ENCODE measurements at regions not wholly inside any gene's neighbourhood (a gene's known extent, or its start where the extent isn't known, plus 50 kb on each side); places are given as distances from the start of the nearest gene placed in this dataset.

GRCh38 chr5:42894057-42894456, 82.4 kb upstream of the SELENOP start:
- TF ChIP-seq EP300 (IDR thresholded peaks at IDR 0.05): no peak
- TF ChIP-seq POLR2A (IDR thresholded peaks at IDR 0.05): no peak
- no peak for TF ChIP-seq POLR2AphosphoS5 (IDR thresholded peaks at IDR 0.05)
- TF ChIP-seq, protein P1, sequence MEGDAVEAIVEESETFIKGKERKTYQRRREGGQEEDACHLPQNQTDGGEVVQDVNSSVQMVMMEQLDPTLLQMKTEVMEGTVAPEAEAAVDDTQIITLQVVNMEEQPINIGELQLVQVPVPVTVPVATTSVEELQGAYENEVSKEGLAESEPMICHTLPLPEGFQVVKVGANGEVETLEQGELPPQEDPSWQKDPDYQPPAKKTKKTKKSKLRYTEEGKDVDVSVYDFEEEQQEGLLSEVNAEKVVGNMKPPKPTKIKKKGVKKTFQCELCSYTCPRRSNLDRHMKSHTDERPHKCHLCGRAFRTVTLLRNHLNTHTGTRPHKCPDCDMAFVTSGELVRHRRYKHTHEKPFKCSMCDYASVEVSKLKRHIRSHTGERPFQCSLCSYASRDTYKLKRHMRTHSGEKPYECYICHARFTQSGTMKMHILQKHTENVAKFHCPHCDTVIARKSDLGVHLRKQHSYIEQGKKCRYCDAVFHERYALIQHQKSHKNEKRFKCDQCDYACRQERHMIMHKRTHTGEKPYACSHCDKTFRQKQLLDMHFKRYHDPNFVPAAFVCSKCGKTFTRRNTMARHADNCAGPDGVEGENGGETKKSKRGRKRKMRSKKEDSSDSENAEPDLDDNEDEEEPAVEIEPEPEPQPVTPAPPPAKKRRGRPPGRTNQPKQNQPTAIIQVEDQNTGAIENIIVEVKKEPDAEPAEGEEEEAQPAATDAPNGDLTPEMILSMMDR (IDR thresholded peaks at IDR 0.05): no peak
- Histone ChIP-seq H3K4me1 (no peaks in the 10 kb centered on the region), H3K4me3 (no peak overlapping the region), H3K27ac (no peak overlapping the region), H3K27me3 (no peaks in the 10 kb centered on the region), H3K36me3 (no peaks in the 10 kb centered on the region), H3K9me3 (no peaks in the 10 kb centered on the region)
- intact Hi-C loops (cut with DNase I): no loop called here
- DNase-seq: no peak
- 71 to 83% methylated on average over 20 of the region's 20 CpGs for WGBS, 2 donors

DNA sequence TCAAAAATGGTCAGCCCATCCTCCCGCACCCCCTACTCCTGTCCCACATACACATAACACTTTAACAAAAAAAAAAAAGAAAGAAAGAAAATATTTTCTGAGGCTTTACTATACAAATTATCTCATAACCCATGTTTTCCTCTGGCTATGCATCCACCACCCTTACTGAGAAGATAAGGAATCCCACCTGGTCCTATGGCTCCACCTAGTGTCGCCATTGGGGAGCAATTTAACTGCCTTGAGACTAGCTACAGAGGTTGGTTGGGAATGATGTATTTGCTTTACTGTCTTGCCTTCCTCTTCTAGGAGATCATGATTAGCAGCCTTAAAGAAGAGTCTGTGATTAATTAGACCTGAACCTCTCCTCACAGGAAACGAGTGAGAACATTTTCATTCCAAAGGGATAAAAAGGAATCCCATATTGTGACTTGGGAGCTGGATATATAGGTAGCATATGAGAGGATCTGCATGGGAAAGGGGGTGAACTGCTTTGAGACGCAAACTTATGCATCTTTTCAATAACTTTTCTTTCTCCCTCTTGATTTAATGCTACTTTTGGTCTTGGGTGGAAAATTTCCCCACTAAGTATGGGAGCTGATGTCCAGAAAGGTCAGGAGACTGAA, 77.7 kb upstream of the SELENOP start:
- Histone ChIP-seq H3K27me3 (no peaks in the 10 kb centered on the region), H3K27ac (no peak overlapping the region), H3K4me1 (no peaks in the 10 kb centered on the region), H3K36me3 (no peaks in the 10 kb centered on the region), H3K4me3 (no peak overlapping the region), H3K9me3 (no peaks in the 10 kb centered on the region)
- 25 to 31% methylated on average over 4 of the region's 4 CpGs for WGBS, 2 donors
- intact Hi-C loops (cut with DNase I): loop anchor here (5.0 to 10.0 kb wide), 3 partner anchors 85 to 1035 kb away; no protein-coding TSS in a partner anchor
- TF ChIP-seq POLR2AphosphoS5 (IDR thresholded peaks at IDR 0.05): no peak
- TF ChIP-seq, protein P1 (IDR thresholded peaks at IDR 0.05): peak; percentile 34 to 80 (median 70)
- DNase-seq: peak; percentile 83

GRCh38 chr5:42888771-42889170, 77.1 kb upstream of the SELENOP start:
- Histone ChIP-seq H3K27ac (no peak overlapping the region), H3K4me3 (no peak overlapping the region), H3K9me3 (no peaks in the 10 kb centered on the region), H3K27me3 (no peaks in the 10 kb centered on the region), H3K4me1 (no peaks in the 10 kb centered on the region), H3K36me3 (no peaks in the 10 kb centered on the region)
- TF ChIP-seq, protein P1 (IDR thresholded peaks at IDR 0.05): no peak
- TF ChIP-seq EP300 (IDR thresholded peaks at IDR 0.05) (no peak), POLR2AphosphoS5 (IDR thresholded peaks at IDR 0.05) (no peak), POLR2A (IDR thresholded peaks at IDR 0.05) (no peak)
- intact Hi-C loops (cut with DNase I): loop anchor here (5.0 to 10.0 kb wide), 3 partner anchors 84 to 1034 kb away; no protein-coding TSS in a partner anchor
- no peak for DNase-seq
- WGBS, 2 donors: 64 to 81% methylated on average over 7 of the region's 7 CpGs

- Histone ChIP-seq H3K9me3 (no peaks in the 10 kb centered on the region), H3K4me1 (no peaks in the 10 kb centered on the region), H3K27ac (no peak overlapping the region), H3K4me3 (no peak overlapping the region), H3K27me3 (no peaks in the 10 kb centered on the region), H3K36me3 (no peaks in the 10 kb centered on the region)
- no peak for TF ChIP-seq EP300 (IDR thresholded peaks at IDR 0.05)
- TF ChIP-seq, protein P1 (IDR thresholded peaks at IDR 0.05): no peak
- no peak for TF ChIP-seq POLR2A (IDR thresholded peaks at IDR 0.05)
- TF ChIP-seq POLR2AphosphoS5 (IDR thresholded peaks at IDR 0.05): no peak
- WGBS, 2 donors: 56% methylated on average over 1 of the region's 1 CpG
- intact Hi-C loops (cut with DNase I): loop anchor here (5.0 to 10.0 kb wide), 3 partner anchors 83 to 1033 kb away; no protein-coding TSS in a partner anchor
- DNase-seq: no peak
Observed at GRCh38 chr5:42887575-42887974, 75.9 kb upstream of the SELENOP start.

DNA sequence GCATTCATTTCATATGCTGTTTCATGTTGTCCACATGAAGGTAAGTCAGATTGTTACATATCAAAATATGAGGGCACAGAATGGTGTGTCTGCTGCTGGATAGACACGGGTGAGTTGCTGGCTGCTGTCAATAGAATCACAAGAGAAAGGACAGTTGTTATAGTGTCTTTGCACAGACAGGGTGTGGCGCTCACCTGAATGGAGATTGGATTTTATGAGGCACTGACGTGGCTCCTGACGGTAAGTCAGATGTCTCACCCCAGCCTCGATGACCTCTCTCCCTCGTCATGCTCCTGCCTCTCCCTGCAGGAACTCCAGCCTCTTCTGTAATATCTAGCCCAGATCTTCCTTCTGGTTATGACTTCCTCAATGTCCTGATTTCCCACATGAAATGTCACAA, 75.4 kb upstream of the SELENOP start:
- no peak overlapping the region for H3K4me3 ChIP-seq
- intact Hi-C loops (cut with DNase I): loop anchor here (5.0 to 10.0 kb wide), 3 partner anchors 82 to 1032 kb away; no protein-coding TSS in a partner anchor
- H3K27me3 ChIP-seq: no peaks in the 10 kb centered on the region
- H3K4me1 ChIP-seq: no peaks in the 10 kb centered on the region
- TF ChIP-seq POLR2AphosphoS5 (IDR thresholded peaks at IDR 0.05): peak in 1 of 4 donors; percentile 20
- no peak for TF ChIP-seq EP300 (IDR thresholded peaks at IDR 0.05)
- TF ChIP-seq, protein P1 (IDR thresholded peaks at IDR 0.05): no peak
- TF ChIP-seq POLR2A (IDR thresholded peaks at IDR 0.05): peak in 1 of 2 donors; percentile 47
- no peaks in the 10 kb centered on the region for H3K36me3 ChIP-seq
- no peak overlapping the region for H3K27ac ChIP-seq
- 15 to 54% methylated on average over 6 of the region's 6 CpGs for WGBS, 2 donors
- peak; percentile 69 for DNase-seq
- H3K9me3 ChIP-seq: no peaks in the 10 kb centered on the region
